ENCODE measurements at regions not wholly inside any gene's neighbourhood (a gene's known extent, or its start where the extent isn't known, plus 50 kb on each side); places are given as distances from the start of the nearest gene placed in this dataset.

DNA sequence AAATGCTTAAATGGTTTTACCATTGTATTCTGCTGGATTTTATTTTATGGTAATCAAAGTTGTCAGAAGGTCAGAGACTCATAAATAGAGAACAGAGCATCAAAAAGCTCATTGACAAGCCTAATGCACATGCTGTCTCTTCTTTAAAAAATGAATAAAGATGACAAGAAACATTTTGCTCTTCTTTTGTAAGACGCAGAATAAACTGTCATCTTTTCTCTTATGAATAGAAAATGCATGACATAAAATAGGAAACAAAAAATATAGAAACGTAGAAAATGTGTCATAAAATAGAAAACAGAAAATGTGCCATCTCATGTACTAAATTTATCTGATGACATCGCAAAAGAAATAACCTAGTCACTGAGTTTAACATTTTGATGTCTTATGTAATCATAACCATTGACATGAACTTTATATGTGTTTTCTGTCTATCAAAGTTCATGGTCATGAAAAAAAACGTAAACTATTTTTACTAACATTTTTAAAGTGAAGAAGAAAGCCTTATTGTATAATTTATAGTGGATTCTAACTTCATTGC, 484.1 kb downstream of the TRIML1 start:
- H3K36me3 Mint-ChIP-seq (ENCODE audit: insufficient read depth), result no peaks in the 10 kb centered on the region
- no peak overlapping the region for H3K4me3 Mint-ChIP-seq (ENCODE audit: low read depth)
- no peak for TF ChIP-seq CTCF (IDR thresholded peaks at IDR 0.05; ENCODE audit: unreplicated experiment)
- H3K9me3 Mint-ChIP-seq (ENCODE audit: low read depth), result peaks cover 11% of the 10 kb centered on the region
- no peak for DNase-seq (ENCODE audit: low spot score, unreplicated experiment)
- peaks cover 17% of the 10 kb centered on the region for H3K4me1 Mint-ChIP-seq (ENCODE audit: low read depth)
- H3K27ac Mint-ChIP-seq, result no peak overlapping the region
- no peaks in the 10 kb centered on the region for H3K27me3 Mint-ChIP-seq

- peaks cover 8% of the 10 kb centered on the region for H3K9me3 Mint-ChIP-seq (ENCODE audit: low read depth)
- DNase-seq (ENCODE audit: low spot score, unreplicated experiment), result no peak
- no peak for TF ChIP-seq CTCF (IDR thresholded peaks at IDR 0.05; ENCODE audit: unreplicated experiment)
Measured at GRCh38 chr4:188624370-188624769, 485.1 kb downstream of the TRIML1 start.

GRCh38 chr4:188627892-188628291, 488.7 kb downstream of the TRIML1 start:
- no peaks in the 10 kb centered on the region for H3K27me3 Mint-ChIP-seq
- no peak for TF ChIP-seq CTCF (IDR thresholded peaks at IDR 0.05; ENCODE audit: unreplicated experiment)
- peaks cover 12% of the 10 kb centered on the region for H3K4me1 Mint-ChIP-seq (ENCODE audit: low read depth)
- no peak for DNase-seq (ENCODE audit: low spot score, unreplicated experiment)
- H3K9me3 Mint-ChIP-seq (ENCODE audit: low read depth), result peaks cover 19% of the 10 kb centered on the region
- no peak overlapping the region for H3K4me3 Mint-ChIP-seq (ENCODE audit: low read depth)
- no peak overlapping the region for H3K27ac Mint-ChIP-seq
- no peaks in the 10 kb centered on the region for H3K36me3 Mint-ChIP-seq (ENCODE audit: insufficient read depth)

More at GRCh38 chr4:188624370-188624769, 485.1 kb downstream of the TRIML1 start:
- Mint-ChIP-seq H3K4me1 (ENCODE audit: low read depth) (peaks cover 13% of the 10 kb centered on the region), H3K36me3 (ENCODE audit: insufficient read depth) (no peaks in the 10 kb centered on the region), H3K4me3 (ENCODE audit: low read depth) (no peak overlapping the region), H3K27me3 (no peaks in the 10 kb centered on the region), H3K27ac (no peak overlapping the region)

- H3K27ac Mint-ChIP-seq, result no peak overlapping the region
- no peak overlapping the region for H3K4me3 Mint-ChIP-seq (ENCODE audit: low read depth)
- no peak for DNase-seq (ENCODE audit: low spot score, unreplicated experiment)
- no peaks in the 10 kb centered on the region for H3K36me3 Mint-ChIP-seq (ENCODE audit: insufficient read depth)
- peaks cover 3% of the 10 kb centered on the region for H3K9me3 Mint-ChIP-seq (ENCODE audit: low read depth)
- H3K4me1 Mint-ChIP-seq (ENCODE audit: low read depth), result peaks cover 14% of the 10 kb centered on the region
- no peaks in the 10 kb centered on the region for H3K27me3 Mint-ChIP-seq
- TF ChIP-seq CTCF (IDR thresholded peaks at IDR 0.05; ENCODE audit: unreplicated experiment), result no peak
Measured at GRCh38 chr4:188639479-188640100, 500.3 kb downstream of the TRIML1 start.

GRCh38 chr4:188647820-188648370, 508.7 kb downstream of the TRIML1 start:
- TF ChIP-seq CTCF (IDR thresholded peaks at IDR 0.05; ENCODE audit: unreplicated experiment), result no peak
- H3K27me3 Mint-ChIP-seq, result no peaks in the 10 kb centered on the region
- H3K4me3 Mint-ChIP-seq (ENCODE audit: low read depth), result no peak overlapping the region
- H3K9me3 Mint-ChIP-seq (ENCODE audit: low read depth), result peaks cover 13% of the 10 kb centered on the region
- peaks cover 38% of the 10 kb centered on the region for H3K4me1 Mint-ChIP-seq (ENCODE audit: low read depth)
- DNase-seq (ENCODE audit: low spot score, unreplicated experiment), result no peak
- no peaks in the 10 kb centered on the region for H3K36me3 Mint-ChIP-seq (ENCODE audit: insufficient read depth)
- H3K27ac Mint-ChIP-seq, result no peak overlapping the region
